NCI-H69 (cell line): ENCODE measurements at regions not wholly inside any gene's neighbourhood (a gene's known extent, or its start where the extent isn't known, plus 50 kb on each side); places are given as distances from the start of the nearest gene placed in this dataset.
A peak's percentile ranks its signal among the peaks of the same experiment; 100 is the strongest.

ENCODE experiments used
- DNase-seq: peaks from one replicate; lab custom pipeline; 2025; lab: John Stamatoyannopoulos, UW

GRCh38 chr2:215620528-215620927 is 184.7 kb upstream of the FN1 start:
- DNase-seq: no peak

GRCh38 chr2:215619989-215620388 is 184.1 kb upstream of the FN1 start:
- peak; percentile 76 for DNase-seq

- peak; percentile 84 for DNase-seq
These were observed 183.4 kb upstream of the FN1 start for GRCh38 chr2:215619022-215619958.

GRCh38 chr2:215618145-215618544 is 182.3 kb upstream of the FN1 start:
- DNase-seq: no peak

- DNase-seq: no peak
These were observed 181.4 kb upstream of the FN1 start for GRCh38 chr2:215617060-215617824.

GRCh38 chr2:215615803-215616174 is 179.9 kb upstream of the FN1 start:
- DNase-seq: no peak

- DNase-seq: no peak
These were observed 179.4 kb upstream of the FN1 start for GRCh38 chr2:215615067-215615802.

GRCh38 chr2:215614296-215614695 is 178.4 kb upstream of the FN1 start:
- DNase-seq: peak; percentile 36

GRCh38 chr2:215613888-215614287 is 178.0 kb upstream of the FN1 start:
- no peak for DNase-seq

GRCh38 chr2:215613280-215613679 is 177.4 kb upstream of the FN1 start:
- peak; percentile 2 for DNase-seq

- no peak for DNase-seq
These were observed 176.9 kb upstream of the FN1 start for GRCh38 chr2:215612786-215613185.

GRCh38 chr2:215611609-215612386 is 175.9 kb upstream of the FN1 start:
- DNase-seq: no peak

- no peak for DNase-seq
These were observed 173.5 kb upstream of the FN1 start for GRCh38 chr2:215609089-215610032.

- no peak for DNase-seq
These were observed 171.9 kb upstream of the FN1 start for GRCh38 chr2:215607766-215608165.

- no peak for DNase-seq
These were observed 170.4 kb upstream of the FN1 start for GRCh38 chr2:215606219-215606618.

- no peak for DNase-seq
These were observed 169.3 kb upstream of the FN1 start for GRCh38 chr2:215605214-215605613.

- DNase-seq: no peak
These were observed 168.7 kb upstream of the FN1 start for GRCh38 chr2:215604606-215605005.

GRCh38 chr2:215603440-215603839 is 167.6 kb upstream of the FN1 start:
- DNase-seq: no peak

- no peak for DNase-seq
These were observed 167.1 kb upstream of the FN1 start for GRCh38 chr2:215602997-215603396.

- DNase-seq: no peak
These were observed 166.3 kb upstream of the FN1 start for GRCh38 chr2:215601990-215602721.
